Endodermal cell (in vitro differentiated cells): ENCODE measurements at regions not wholly inside any gene's neighbourhood (a gene's known extent, or its start where the extent isn't known, plus 50 kb on each side); places are given as distances from the start of the nearest gene placed in this dataset.

Experiments used
- DNase-seq: peaks from one replicate; pipeline ENCODE4 v3.0.0-alpha.2; 2017
- H3K27ac ChIP-seq: 2 replicates; pipeline ENCODE4 v1.5.1; 2013; ENCODE audit warnings: mild to moderate bottlenecking, low read depth, low read length, moderate library complexity
- H3K27me3 ChIP-seq: 2 replicates; pipeline ENCODE4 v1.6.1; 2013; ENCODE audit warnings: mild to moderate bottlenecking, low read length, moderate library complexity; ENCODE audit not compliant: insufficient read depth, control insufficient read depth, poor library complexity, severe bottlenecking
- H3K36me3 ChIP-seq: 2 replicates; pipeline ENCODE4 v1.7.0; 2013; ENCODE audit warnings: mild to moderate bottlenecking, low read length, moderate library complexity; ENCODE audit not compliant: control insufficient read depth, insufficient read depth
- H3K4me1 ChIP-seq: one replicate; pipeline ENCODE4 v1.7.0; 2013; ENCODE audit warnings: low read length; ENCODE audit not compliant: control insufficient read depth, insufficient read depth
- H3K4me3 ChIP-seq: 2 replicates; pipeline ENCODE4 v1.5.1; 2013; ENCODE audit warnings: mild to moderate bottlenecking, low read length, moderate library complexity
- H3K9ac ChIP-seq: 2 replicates; pipeline ENCODE4 v1.6.1; 2013; ENCODE audit warnings: mild to moderate bottlenecking, low read length, moderate library complexity; ENCODE audit not compliant: poor library complexity, severe bottlenecking; ENCODE audit errors: extremely low read depth
- H3K9me3 ChIP-seq: 2 replicates; pipeline ENCODE4 v1.6.1; 2013; ENCODE audit warnings: mild to moderate bottlenecking, low read length, moderate library complexity; ENCODE audit not compliant: control insufficient read depth
- H3K27ac Mint-ChIP-seq: 2 replicates; pipeline ENCODE4 v1.8.0; 2020; ENCODE audit warnings: mixed read lengths
- H3K27me3 Mint-ChIP-seq: 2 replicates; pipeline ENCODE4 v1.8.0; 2021; ENCODE audit warnings: mild to moderate bottlenecking, mixed read lengths; ENCODE audit not compliant: insufficient read depth
- H3K36me3 Mint-ChIP-seq: 2 replicates; pipeline ENCODE4 v1.8.0; 2020; ENCODE audit warnings: low read depth, mixed read lengths
- H3K4me1 Mint-ChIP-seq: 2 replicates; pipeline ENCODE4 v1.8.0; 2020; ENCODE audit warnings: mixed read lengths
- H3K4me3 Mint-ChIP-seq: 2 replicates; pipeline ENCODE4 v1.8.0; 2020; ENCODE audit warnings: mild to moderate bottlenecking, moderate library complexity, mixed read lengths
- H3K9me3 Mint-ChIP-seq: 2 replicates; pipeline ENCODE4 v1.8.0; 2020; ENCODE audit warnings: mild to moderate bottlenecking, mixed read lengths
- CTCF ChIP-seq: fragments of 200-600 bp; sonication (generic); conservative IDR thresholded peaks from 2 replicates; pipeline ENCODE4 v1.5.0; 2021; ENCODE audit warnings: antibody characterized with exemption, mild to moderate bottlenecking
- WGBS, 2 experiments: methylation state at CpG; one replicate each; pipeline versions ENCODE4 v1.1.5 to v1.1.7; 2013; ENCODE audit warnings: missing lambda C conversion rate in 2 of 2, mixed read lengths in 1 of 2; ENCODE audit not compliant: insufficient coverage in 1 of 2, insufficient read length in 1 of 2; 5-methylcytosine and 5-hydroxymethylcytosine counted together

- H3K27me3 ChIP-seq = no peaks in the 10 kb centered on the region
- no peaks in the 10 kb centered on the region for H3K36me3 ChIP-seq
- Mint-ChIP-seq H3K27ac (no peak overlapping the region), H3K27me3 (no peaks in the 10 kb centered on the region), H3K4me1 (no peaks in the 10 kb centered on the region), H3K36me3 (no peaks in the 10 kb centered on the region), H3K4me3 (no peak overlapping the region), H3K9me3 (peaks cover 22% of the 10 kb centered on the region)
- no peak for TF ChIP-seq CTCF
- 93 to 100% methylated on average over 1 of the region's 1 CpG for WGBS, 2 experiments
- H3K4me3 ChIP-seq = no peak overlapping the region
- no peak overlapping the region for H3K27ac ChIP-seq
- no peak overlapping the region for H3K9ac ChIP-seq
- no peak for DNase-seq
- no peaks in the 10 kb centered on the region for H3K4me1 ChIP-seq
- H3K9me3 ChIP-seq = peaks cover 11% of the 10 kb centered on the region
Observed at GRCh38 chr6:23368557-23368956, 757.5 kb upstream of the NRSN1 start.

GRCh38 chr6:23370051-23370450 lies 756.0 kb upstream of the NRSN1 start:
- Histone ChIP-seq H3K4me3 (no peak overlapping the region), H3K36me3 (no peaks in the 10 kb centered on the region), H3K27me3 (no peaks in the 10 kb centered on the region), H3K9me3 (peaks cover 7% of the 10 kb centered on the region), H3K27ac (no peak overlapping the region), H3K4me1 (no peaks in the 10 kb centered on the region), H3K9ac (no peak overlapping the region)
- H3K4me1 Mint-ChIP-seq = no peaks in the 10 kb centered on the region
- no peak for TF ChIP-seq CTCF
- no peaks in the 10 kb centered on the region for H3K27me3 Mint-ChIP-seq
- no peak overlapping the region for H3K27ac Mint-ChIP-seq
- no peak overlapping the region for H3K4me3 Mint-ChIP-seq
- WGBS, 2 experiments = 90 to 91% methylated on average over 3 to 4 of the region's 4 CpGs
- no peak for DNase-seq
- H3K9me3 Mint-ChIP-seq = peaks cover 10% of the 10 kb centered on the region
- no peaks in the 10 kb centered on the region for H3K36me3 Mint-ChIP-seq

GRCh38 chr6:23371132-23371915 lies 754.7 kb upstream of the NRSN1 start:
- no peaks in the 10 kb centered on the region for H3K36me3 ChIP-seq
- no peak overlapping the region for H3K27ac ChIP-seq
- H3K36me3 Mint-ChIP-seq = no peaks in the 10 kb centered on the region
- H3K4me1 ChIP-seq = no peaks in the 10 kb centered on the region
- no peak for DNase-seq
- no peaks in the 10 kb centered on the region for H3K27me3 Mint-ChIP-seq
- WGBS, 2 experiments = 80 to 88% methylated on average over 1 to 4 of the region's 4 CpGs
- no peak for TF ChIP-seq CTCF
- no peaks in the 10 kb centered on the region for H3K4me1 Mint-ChIP-seq
- no peaks in the 10 kb centered on the region for H3K9me3 ChIP-seq
- no peak overlapping the region for H3K9ac ChIP-seq
- H3K27me3 ChIP-seq = no peaks in the 10 kb centered on the region
- H3K4me3 Mint-ChIP-seq = no peak overlapping the region
- H3K9me3 Mint-ChIP-seq = peaks cover 3% of the 10 kb centered on the region
- no peak overlapping the region for H3K4me3 ChIP-seq
- no peak overlapping the region for H3K27ac Mint-ChIP-seq
